WERI-Rb-1 (cell line): ENCODE measurements at regions not wholly inside any gene's neighbourhood (a gene's known extent, or its start where the extent isn't known, plus 50 kb on each side); places are given as distances from the start of the nearest gene placed in this dataset.

Experiments
- DNase-seq: peaks from one replicate; pipeline ENCODE4 v3.0.0-alpha.2; 2020
- H3K27ac ChIP-seq: fragments of 250-450 bp; sonication (Bioruptor Pico); 2 replicates; pipeline ENCODE4 v1.5.1; 2020; ENCODE audit warnings: mild to moderate bottlenecking, moderate library complexity
- H3K27me3 ChIP-seq: fragments of 250-450 bp; sonication (Bioruptor Pico); 2 replicates; pipeline ENCODE4 v1.5.1; 2021; ENCODE audit warnings: mild to moderate bottlenecking, low read depth, moderate library complexity; ENCODE audit not compliant: insufficient read depth, severe bottlenecking
- H3K36me3 ChIP-seq: fragments of 250-450 bp; sonication (Bioruptor Pico); 2 replicates; pipeline ENCODE4 v1.5.1; 2020; ENCODE audit warnings: mild to moderate bottlenecking, moderate library complexity
- H3K4me3 ChIP-seq: 2 replicates; pipeline ENCODE4 v1.5.1; 2011; ENCODE audit warnings: low read depth, mild to moderate bottlenecking, control low read depth, low read length
- H3K9me3 ChIP-seq: fragments of 250-450 bp; sonication (Bioruptor Pico); 2 replicates; pipeline ENCODE4 v1.5.1; 2021; ENCODE audit warnings: mild to moderate bottlenecking, moderate library complexity; ENCODE audit not compliant: severe bottlenecking
- TF ChIP-seq, protein P1 (sequence below): IDR thresholded peaks from 2 replicates; pipeline ENCODE4 v1.5.1; 2011; ENCODE audit warnings: low read depth, mild to moderate bottlenecking, control low read depth, inconsistent platforms, low read length

DNA sequence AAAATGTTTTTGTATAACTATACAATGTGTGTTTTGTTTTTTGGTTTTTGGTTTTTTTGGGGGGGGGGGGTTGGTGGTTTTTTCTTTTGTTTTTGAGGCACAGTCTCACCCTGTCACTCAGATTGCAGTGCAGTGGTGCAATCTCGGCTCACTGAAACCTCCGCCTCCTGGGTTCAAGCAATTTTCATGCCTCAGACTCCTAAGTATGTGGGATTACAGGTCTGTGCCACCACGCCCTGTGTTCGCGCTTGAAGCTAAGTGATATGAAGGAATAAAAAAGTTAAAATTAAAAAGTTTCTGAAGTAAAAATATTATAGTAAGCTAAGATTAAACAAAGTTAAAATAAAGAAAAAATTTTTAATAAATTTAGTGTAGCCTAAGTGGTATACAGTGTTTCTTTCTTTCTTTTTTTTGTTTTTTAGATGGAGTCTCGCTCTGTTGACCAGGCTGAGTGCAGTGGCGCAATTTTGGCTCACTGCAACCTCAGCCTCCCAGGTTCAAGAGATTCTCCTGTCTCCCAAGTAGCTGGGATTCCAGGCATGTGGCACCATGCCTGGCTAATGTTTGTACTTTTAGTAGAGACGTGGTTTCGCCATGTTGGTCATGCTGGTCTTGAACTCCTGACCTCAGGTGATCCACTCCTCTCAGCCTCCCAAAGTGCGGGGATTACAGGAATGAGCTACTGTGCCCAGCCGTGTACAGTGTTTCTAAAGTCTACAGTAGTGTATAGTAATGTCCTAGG lies 53.9 kb upstream of the TEX55 start:
- Histone ChIP-seq H3K27me3 (no peaks in the 10 kb centered on the region), H3K27ac (no peak overlapping the region), H3K9me3 (no peaks in the 10 kb centered on the region), H3K4me3 (no peak overlapping the region), H3K36me3 (no peaks in the 10 kb centered on the region)
- TF ChIP-seq, protein P1, sequence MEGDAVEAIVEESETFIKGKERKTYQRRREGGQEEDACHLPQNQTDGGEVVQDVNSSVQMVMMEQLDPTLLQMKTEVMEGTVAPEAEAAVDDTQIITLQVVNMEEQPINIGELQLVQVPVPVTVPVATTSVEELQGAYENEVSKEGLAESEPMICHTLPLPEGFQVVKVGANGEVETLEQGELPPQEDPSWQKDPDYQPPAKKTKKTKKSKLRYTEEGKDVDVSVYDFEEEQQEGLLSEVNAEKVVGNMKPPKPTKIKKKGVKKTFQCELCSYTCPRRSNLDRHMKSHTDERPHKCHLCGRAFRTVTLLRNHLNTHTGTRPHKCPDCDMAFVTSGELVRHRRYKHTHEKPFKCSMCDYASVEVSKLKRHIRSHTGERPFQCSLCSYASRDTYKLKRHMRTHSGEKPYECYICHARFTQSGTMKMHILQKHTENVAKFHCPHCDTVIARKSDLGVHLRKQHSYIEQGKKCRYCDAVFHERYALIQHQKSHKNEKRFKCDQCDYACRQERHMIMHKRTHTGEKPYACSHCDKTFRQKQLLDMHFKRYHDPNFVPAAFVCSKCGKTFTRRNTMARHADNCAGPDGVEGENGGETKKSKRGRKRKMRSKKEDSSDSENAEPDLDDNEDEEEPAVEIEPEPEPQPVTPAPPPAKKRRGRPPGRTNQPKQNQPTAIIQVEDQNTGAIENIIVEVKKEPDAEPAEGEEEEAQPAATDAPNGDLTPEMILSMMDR, result no peak
- no peak for DNase-seq

DNA sequence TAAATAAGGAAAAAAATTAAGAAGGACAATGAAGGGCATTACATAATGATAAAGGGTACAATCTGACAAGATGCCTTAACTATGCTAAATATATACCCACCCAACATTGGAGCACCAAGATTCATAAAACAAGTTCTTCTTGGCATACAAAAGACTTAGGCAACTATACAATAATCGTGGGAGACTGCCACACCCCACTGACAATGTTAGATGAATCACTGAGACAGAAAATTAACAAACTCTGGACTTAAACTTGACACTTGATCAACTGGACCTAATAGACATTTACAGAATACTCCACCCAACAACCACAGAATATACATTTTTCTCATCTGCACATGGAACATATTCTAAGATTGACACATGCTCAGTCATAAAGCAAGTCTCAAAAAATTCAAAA lies 53.2 kb upstream of the IGSF11 start:
- TF ChIP-seq, protein P1, result no peak
- H3K27ac ChIP-seq, result no peak overlapping the region
- H3K27me3 ChIP-seq, result no peaks in the 10 kb centered on the region
- no peak overlapping the region for H3K4me3 ChIP-seq
- H3K36me3 ChIP-seq, result no peaks in the 10 kb centered on the region
- H3K9me3 ChIP-seq, result no peaks in the 10 kb centered on the region
- DNase-seq, result no peak

DNA sequence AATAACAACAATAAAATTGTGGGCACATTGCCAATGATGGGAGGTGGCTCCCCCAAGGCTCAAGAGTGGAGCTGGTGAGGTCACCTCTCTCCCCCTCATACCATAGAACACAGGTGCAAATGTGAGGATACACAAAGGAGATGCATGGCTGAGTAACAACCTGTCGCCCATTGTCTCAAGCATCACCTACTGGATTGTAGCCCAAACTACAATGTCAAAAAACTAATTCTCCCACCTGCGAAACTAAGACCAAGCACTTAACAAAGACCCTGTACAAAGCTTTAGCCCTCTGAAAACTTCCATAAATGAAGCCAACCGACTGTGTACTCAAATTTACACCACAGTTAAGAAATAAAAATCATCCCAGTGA lies 50.4 kb upstream of the IGSF11 start:
- no peaks in the 10 kb centered on the region for H3K9me3 ChIP-seq
- H3K36me3 ChIP-seq, result no peaks in the 10 kb centered on the region
- no peak overlapping the region for H3K4me3 ChIP-seq
- H3K27me3 ChIP-seq, result no peaks in the 10 kb centered on the region
- no peak for DNase-seq
- TF ChIP-seq, protein P1, result no peak
- no peak overlapping the region for H3K27ac ChIP-seq

DNA sequence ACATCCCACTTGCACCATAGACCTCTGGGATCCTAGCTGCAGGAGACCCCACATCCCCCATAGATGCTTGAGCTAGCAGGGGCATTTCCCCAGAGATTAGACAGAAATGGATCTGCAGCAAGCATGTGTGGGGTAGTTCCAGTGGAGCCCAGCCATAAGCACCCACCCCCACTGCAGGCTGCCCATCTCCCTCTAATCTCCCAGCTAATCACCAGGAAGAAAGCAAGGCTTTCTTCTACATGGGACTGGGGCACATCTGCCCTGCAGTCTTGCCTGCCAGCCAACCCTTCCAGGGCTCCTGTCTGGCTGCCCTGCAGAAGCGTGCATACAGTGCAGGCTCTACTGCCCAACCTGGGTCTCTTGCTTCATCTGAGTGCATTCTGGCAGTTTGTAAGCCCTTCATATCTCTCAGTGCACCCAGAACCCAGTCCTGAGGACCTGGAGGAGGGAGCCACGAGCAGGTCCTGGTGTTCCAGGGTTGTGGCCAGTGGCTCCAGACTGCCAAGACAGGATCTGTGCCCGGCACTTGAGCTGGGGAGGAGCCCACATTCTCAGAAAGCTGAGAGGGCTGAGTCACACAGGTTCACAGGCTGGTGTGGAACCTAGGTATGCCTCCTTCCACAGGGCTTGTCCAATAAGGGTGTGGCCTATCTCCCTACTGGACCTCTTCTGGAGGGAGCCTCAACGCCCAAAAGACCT lies 49.9 kb upstream of the IGSF11 start:
- H3K9me3 ChIP-seq, result no peaks in the 10 kb centered on the region
- TF ChIP-seq, protein P1, result no peak
- no peaks in the 10 kb centered on the region for H3K27me3 ChIP-seq
- no peak overlapping the region for H3K4me3 ChIP-seq
- no peak overlapping the region for H3K27ac ChIP-seq
- DNase-seq, result peak; percentile 58
- no peaks in the 10 kb centered on the region for H3K36me3 ChIP-seq
